KG1 (cell line): ENCODE measurements at regions not wholly inside any gene's neighbourhood (a gene's known extent, or its start where the extent isn't known, plus 50 kb on each side); places are given as distances from the start of the nearest gene placed in this dataset.

Experiments used
- DNase-seq: peaks from one replicate; lab custom pipeline; 2025; lab: John Stamatoyannopoulos, UW

DNA sequence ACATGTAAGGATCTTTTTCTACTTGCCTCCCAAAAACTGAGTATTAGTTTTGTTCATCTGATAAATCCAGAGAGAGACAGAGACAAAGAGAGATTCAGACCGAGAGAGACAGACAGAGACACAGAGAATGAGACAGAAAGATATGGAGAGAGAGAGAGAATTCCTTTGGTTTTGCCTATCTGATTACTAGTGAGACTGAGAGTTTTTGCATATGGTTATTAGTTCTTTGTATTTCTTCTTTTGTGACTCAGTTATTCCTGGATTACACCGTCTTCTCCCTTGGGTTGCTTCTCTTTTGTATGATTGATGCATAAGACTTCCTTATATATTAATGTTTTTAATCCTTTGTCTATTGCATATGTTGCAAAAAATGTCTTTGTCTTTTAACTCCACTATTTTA lies 91.2 kb upstream of the SPATA31C2 start:
- DNase-seq: no peak

DNA sequence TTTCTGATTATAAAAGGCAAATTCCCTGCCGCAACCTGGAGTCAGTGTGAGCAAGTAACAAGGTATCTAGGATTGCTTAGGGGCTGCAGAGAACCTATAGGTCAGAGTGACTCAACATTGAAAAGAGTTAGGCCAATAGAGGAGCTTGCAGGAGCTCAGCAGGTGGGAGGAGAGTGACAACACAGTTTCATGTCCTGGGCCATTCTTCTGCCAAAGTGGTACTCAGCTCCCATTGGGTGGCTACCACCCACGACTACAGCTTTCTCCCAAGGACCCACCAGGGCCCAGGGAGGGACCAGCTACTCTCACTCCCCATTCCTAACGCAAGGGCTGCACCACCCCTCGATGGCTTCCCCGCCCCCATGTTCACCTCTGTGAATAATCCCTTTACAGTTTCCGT lies 86.7 kb upstream of the SPATA31C2 start:
- DNase-seq: no peak

DNA sequence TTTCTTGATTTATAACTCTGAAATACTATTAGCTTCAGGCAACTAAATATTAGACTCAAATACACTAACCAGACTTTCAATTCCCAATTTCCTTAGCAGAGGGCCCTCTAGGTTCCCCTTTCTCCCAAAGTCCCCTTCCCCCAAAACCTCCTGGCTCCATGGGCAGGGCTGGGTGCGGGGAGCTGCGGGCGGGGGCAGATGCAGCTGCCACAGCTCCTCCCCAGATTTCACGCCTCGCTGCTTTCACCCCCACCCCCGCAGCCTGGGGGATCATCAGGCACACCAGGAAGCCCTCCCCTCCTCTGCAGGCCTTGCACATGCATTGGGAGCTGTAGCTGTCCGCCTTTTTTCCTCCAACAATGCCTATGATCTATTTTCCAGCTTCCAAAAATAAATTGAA lies 82.8 kb upstream of the SPATA31C2 start:
- no peak for DNase-seq

DNA sequence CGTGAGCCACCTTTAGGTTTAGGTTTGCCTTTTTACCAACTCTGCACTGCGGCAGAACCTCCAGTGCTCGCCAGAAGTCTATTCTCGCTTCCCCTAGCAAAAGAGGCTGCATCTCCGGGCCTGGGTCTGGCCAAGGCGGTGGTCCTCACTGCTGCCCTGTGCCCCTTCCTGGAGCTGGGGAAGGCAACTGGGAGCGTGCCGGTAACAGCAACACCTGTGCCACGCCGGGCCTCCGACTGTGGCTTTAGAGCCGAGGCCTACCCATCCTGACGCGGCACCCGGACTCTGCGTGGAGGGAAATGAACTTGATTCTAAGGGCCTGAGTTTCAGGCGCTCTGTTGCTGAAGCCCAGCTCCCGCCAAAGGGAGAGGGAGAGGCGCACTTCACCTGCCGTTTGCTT lies 82.4 kb upstream of the SPATA31C2 start:
- no peak for DNase-seq

DNA sequence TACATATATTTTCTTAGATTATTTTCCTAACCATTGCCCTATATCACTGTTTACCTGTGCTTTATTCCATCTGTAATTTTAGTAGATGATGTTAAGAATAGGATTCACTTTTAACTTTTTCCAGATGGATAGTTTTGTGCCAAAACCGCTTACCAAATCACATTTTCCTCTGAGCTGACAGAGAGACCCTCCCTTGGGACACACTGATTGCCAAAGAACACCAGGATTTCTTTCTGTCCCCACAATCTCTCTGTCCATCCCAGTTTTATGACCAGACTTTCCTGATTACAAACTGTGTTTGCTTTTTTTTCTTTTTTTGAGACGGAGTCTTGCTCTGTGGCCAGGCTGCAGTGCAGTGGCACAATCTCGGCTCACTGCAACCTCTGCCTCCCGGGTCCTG lies 81.3 kb upstream of the SPATA31C2 start:
- no peak for DNase-seq

DNA sequence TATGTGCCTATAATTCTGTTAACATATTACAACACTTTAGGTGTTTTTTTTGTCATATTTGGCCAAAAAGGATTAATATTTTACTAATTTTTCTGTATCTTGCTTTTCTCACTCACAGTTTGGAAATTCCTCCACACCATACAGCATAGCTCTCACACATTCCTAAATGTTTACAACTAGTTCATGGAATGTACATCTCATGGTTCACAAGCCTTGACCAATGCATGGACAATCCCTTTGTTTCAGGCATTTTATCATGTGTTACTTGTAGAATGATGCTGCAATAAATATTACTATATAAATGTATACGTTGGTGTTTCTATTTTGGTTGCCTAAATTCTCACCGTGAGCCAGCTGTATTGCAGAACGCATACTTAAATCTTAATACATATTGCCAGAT lies 80.5 kb upstream of the SPATA31C2 start:
- no peak for DNase-seq

DNA sequence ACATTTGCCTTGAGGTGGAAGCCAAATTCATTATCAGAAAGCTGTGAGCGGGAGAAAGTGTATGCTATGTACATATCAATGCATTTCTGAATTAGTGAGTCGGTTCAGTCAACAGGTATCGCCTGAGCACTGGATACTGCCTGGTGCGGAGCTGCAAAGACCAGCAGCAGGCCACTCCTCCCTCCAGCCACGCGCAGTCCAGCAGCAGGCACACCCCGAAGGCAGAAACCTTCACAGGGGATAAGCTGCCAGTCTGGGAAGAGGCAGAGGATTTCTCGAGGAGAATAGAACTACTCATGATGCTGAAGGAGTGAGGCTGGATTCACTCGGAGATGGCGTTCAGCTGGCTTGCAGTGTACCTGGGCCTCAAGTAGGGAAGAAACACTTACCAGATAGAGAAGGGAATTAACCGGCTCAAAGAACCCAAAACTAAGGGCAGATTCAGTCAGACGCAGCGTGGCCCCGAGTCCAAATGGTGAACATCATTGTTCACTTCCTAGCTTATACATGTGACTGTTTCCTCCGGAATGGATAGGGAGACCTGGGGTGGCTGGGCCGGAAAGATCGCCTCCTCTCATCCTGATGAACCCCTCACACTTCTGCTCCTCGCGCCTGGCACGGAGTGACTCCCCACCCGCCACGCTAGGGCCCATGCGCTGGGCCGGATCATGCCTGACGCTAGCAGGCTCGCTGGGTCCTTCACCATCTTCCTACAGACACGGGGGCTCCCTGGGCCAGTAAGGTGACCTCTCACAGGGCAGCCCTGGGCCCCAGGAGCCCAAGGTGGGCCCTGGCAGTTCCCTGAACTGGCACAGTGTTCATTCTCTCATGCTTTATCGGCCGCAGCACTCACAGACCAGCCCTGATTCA lies 78.1 kb upstream of the SPATA31C2 start:
- no peak for DNase-seq

DNA sequence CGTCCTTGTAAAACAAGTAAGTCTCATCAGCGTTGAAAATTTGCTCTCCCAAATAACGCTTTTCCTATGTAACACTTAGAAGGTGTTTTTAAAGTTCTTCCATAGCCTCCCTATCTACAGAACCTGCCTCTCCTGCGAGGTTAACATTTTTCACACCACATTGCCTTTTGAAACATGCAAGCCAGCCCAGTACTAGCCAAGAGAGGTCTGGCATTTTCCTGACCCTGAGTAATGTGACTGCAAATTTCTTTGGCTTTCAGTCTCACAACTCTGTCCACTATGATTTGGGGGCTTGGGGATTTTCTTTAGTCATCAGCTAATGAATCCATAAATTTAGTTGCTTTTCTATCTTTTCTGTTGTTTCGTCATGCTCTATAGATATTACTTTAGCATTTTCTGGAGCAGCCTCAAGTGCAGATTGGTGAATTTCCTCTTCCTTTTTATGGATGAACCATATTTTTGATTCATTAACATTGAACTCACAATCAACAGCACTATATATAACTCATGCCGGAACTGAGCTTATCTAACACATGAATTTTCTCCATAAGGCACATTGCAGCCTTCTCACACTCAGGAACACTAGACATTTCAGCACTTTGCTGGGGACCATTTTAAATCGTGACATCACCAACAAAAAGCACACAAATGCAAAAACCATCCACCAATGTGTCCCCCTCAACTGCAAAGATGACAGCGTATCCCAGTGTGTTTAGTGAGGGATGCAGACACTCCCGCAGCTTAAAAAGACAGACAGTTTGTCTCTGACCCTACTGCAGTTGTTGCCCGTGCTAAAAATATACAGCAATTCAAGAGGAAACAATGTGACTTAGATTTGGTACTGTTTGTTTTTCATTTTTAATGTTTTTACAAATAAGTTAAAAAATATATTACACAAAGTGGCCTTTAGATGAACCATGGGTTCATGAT lies 77.2 kb upstream of the SPATA31C2 start:
- no peak for DNase-seq

DNA sequence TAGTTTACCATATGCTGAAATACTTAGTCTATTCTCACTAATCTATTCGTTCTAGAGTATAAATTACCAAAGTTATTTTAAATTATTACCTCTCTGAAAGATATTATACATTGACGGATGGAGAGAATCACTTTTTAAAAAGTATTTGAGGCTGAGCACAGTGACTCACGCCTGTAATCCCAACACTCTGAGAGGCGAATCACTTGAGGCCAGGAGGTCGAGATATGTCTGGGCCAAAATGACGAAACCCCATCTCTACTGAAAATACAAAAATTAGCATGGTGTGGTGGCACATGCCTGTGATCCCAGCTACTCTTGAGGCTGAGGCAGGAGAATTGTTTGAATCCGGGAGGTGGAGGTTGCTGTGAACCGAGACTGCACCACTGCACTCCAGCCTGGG lies 64.0 kb upstream of the SPATA31C2 start:
- no peak for DNase-seq

DNA sequence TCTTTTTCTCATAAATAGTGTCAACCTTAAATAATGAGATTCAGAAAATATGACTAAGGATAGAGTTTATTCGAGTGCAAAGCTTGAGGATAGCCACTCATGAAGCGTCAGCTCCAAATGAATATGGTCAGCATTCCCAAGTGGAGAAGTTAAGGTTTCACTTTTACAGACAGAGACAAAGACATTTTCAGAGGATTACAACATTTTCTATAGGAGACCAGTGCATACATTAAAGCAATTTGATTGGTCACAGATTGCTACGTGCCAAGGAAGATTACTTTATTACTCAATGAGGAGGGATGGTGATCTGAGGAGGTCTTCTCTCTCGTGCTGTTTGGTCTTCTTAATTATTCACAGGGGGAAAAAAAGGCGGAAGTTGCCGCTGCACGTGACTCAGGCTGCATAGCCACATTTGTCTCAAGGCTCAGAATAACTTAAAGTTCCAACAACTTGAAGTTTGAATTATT lies 60.1 kb upstream of the SPATA31C2 start:
- DNase-seq: no peak

DNA sequence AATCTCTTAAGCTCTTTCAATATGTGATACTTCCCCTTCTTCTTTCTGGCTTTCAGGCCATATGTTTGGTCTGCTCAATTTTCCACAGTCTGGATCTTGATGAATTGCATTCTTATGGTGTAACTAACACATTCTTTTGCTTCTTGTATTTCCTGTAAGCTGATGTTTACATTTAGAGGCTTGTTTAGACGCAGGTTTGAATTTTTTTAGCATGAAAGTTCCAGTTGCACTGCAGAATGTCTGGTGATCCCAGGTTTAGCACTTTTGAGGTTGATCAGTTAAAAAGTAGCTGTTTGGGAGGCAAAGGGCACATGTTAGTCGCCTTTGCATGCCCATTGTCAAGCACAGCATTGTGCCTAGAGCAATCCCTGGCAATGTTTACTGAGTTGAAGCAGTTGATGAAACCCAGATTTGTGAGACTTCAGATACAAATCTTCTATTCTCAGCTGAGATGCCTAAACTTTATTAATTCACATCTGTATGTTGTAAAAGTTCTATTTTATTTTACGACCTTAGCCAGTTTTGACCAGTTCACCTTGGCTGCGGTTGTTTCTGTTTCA lies 59.6 kb upstream of the SPATA31C2 start:
- no peak for DNase-seq

DNA sequence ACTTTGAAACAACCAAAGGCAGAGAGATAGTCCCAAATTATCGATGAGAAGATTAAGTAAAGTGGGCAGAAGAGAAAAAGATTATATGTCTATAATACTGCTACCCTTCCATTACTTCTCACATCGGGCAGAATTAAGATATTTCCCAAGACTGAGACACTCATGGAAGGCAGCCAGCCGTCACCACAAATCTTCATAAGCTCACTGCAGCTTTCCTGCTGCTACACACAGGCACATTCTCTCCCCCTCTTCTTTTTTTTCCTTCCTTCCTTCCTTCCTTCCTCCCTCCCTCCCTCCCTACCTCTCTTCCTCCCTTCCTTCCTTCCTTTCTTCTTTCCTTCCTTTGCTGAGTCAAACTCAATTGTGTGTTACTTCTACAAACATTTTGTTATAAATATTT lies 58.7 kb upstream of the SPATA31C2 start:
- DNase-seq: peak; percentile 6

DNA sequence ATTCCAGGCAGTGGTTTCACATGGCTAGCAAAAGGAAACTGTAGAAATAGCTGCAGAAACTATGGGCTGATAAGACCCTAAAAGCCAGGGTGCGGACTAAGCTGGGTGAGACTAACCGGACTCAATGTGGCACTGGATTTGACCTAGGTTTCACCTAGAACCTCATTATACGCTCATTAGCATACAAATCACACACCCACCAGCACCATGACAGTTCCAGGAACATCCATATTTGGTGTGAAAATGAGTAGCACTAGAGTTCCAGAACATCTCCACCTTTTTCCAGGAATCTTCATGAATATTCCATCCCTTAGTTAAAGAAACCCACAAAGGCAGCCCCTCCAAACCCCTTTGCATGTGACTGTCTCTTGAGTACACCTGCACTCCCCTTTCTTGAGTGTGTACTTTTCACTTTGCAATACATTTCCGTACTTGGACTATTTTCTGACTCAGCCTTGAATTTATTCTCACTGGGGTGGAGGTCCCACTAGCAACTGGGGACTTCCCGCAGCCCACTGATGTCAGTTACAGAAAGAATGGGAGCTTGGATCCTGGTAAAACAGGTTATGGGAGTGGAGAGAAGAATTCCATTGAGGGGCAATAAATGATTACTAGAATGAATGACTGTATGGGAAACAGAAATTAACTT lies 58.0 kb upstream of the SPATA31C2 start:
- DNase-seq: no peak

DNA sequence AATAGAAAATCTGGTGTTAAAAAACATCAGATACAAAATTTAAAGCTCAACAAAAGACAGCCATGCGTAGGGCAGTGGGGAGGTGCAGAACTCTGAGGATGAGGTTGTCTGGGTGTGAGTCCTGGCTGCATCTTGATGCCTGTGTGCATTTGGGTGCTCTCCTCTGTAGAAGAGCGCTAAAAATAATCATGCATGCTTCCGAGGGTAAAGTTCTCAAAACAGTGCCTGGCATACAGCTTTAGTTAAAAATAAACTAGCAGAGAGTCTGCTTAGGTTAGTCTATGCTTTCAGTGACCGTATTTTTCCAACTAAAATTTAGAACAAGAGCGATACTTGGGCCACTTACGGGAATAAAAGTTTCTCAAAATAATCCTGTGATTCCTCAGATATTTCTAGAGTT lies 55.5 kb upstream of the SPATA31C2 start:
- DNase-seq: no peak

DNA sequence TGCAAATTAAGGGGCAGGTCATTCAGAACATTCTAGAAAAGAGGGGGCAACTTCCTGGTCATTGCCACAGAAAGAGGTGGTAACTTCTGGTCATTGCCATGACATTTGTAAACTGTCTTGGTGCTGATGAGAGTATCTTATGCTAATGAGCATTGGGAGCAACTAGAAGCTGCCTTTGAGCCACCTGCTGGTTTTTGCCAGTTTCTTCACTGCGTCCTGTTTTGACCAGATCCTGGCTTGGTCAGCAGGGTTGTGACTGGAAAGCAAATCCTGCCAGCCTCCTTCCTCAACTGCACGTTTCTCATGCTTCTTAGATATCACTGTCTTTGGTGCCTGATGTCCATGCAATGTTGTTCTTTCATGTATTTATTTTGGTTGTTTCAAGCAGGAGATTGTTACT lies 53.2 kb upstream of the SPATA31C2 start:
- DNase-seq: no peak

DNA sequence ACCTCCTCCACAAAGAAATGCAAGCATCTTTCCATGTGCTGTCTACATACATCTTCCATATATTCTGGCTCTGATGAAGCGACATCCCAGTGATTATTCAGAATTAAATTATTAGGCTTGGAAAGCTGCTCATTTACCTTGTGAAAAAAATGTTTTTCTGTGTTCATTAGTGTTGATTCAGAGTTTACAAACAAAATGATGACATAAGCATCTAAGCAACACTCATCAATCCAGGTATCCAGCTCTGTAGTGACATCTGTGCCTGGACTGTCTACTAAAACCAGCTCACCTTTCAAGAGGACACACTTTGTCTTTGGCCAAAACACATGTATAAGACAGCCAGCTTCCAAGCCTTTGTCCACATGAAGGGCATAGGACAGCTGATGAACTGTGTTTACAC lies 51.1 kb upstream of the SPATA31C2 start:
- no peak for DNase-seq
